ENCODE measurements at regions not wholly inside any gene's neighbourhood (a gene's known extent, or its start where the extent isn't known, plus 50 kb on each side); places are given as distances from the start of the nearest gene placed in this dataset.
A peak's percentile ranks its signal among the peaks of the same experiment; 100 is the strongest.

- no peaks in the 10 kb centered on the region for H3K79me2 ChIP-seq (ENCODE audit: control insufficient read depth, insufficient read depth, low read length)
- dilution Hi-C loops (cut with MboI; ENCODE audit: extremely low pct_ligation_motif_present, low sequenced_read_pairs) = no loop called here
- H3K36me3 ChIP-seq (ENCODE audit: control insufficient read depth in 2 of 2, extremely low read depth in 1 of 2, insufficient read depth in 2 of 2, low read length in 2 of 2) = no peaks in the 10 kb centered on the region
- H3K4me1 ChIP-seq (ENCODE audit: control insufficient read depth, extremely low read depth, insufficient read depth, low read length) = peaks cover 15% of the 10 kb centered on the region
- no peak for FAIRE-seq
- no peak overlapping the region for H3K9ac ChIP-seq (ENCODE audit: control insufficient read depth, extremely low read depth, insufficient read depth, low read length)
- no peak overlapping the region for H2AFZ ChIP-seq (ENCODE audit: control insufficient read depth, low read length)
- no peaks in the 10 kb centered on the region for H3K9me3 ChIP-seq (ENCODE audit: control insufficient read depth, low read depth, low read length)
- no peaks in the 10 kb centered on the region for H3K27me3 ChIP-seq (ENCODE audit: control insufficient read depth, extremely low read depth, insufficient read depth, low read length)
- H3K9me1 ChIP-seq (ENCODE audit: control insufficient read depth, extremely low read depth, insufficient read depth, low read length) = no peaks in the 10 kb centered on the region
- no peak overlapping the region for H3K4me3 ChIP-seq (ENCODE audit: control insufficient read depth in 2 of 3, extremely low read depth in 1 of 3, insufficient read depth in 2 of 3, low read depth in 1 of 3, low read length in 3 of 3)
- H3K4me2 ChIP-seq (ENCODE audit: control insufficient read depth, extremely low read depth, insufficient read depth, low read depth, low read length) = no peak overlapping the region
- H4K20me1 ChIP-seq (ENCODE audit: control insufficient read depth, extremely low read depth, insufficient read depth, low read length) = no peaks in the 10 kb centered on the region
- no peak overlapping the region for H3K27ac ChIP-seq (ENCODE audit: control insufficient read depth, insufficient read depth, low read length)
- TF ChIP-seq CTCF (optimal IDR thresholded peaks at IDR 0.05 in 1 of 3, IDR thresholded peaks at IDR 0.05 in 1 of 3, conservative IDR thresholded peaks at IDR 0.05 in 1 of 3; ENCODE audit: extremely low read depth in 1 of 3, insufficient read depth in 2 of 3, low read length in 3 of 3) (no peak), EZH2 (IDR thresholded peaks at IDR 0.05; ENCODE audit: low read length) (no peak)
- no peak for DNase-seq (ENCODE audit: low read depth, low spot score)
These were observed 59.8 kb upstream of the CPLX2 start for GRCh38 chr5:175811589-175811988.

DNA sequence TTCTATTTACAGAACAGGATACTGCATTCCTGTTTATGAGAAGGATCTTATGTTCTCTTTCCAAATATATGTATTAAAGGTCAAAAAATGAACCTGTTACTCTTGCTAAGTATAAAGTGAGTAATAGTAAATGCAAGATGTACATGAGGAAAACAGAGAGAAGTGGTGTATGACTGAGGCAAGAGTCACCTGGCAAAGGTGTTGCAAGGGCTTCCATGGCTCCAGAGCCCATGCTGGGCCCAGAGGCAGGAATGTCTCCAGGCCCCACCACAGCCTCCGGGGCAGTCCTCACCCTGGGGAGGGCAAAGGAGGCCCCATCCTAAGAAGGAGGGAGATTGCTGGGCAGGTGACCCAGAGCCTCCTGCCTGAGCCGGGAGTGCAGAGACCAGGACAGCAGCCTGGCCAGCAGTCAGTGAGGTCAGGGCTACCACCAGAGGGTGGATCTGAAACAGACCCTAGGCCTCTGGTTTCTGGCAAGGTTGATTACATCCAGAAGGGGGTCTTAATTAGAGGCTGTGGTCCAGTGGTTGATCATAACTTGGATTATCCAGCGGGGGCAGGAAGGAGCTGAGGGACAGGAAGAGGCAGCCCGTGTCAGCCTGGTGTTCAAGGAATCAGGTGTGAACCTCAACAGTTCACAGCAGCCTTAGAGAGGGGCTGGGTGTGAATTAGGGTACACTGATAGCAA, 57.3 kb upstream of the CPLX2 start:
- dilution Hi-C loops (cut with MboI; ENCODE audit: extremely low pct_ligation_motif_present, low sequenced_read_pairs) = no loop called here
- no peak overlapping the region for H3K4me3 ChIP-seq (ENCODE audit: control insufficient read depth in 2 of 3, extremely low read depth in 1 of 3, insufficient read depth in 2 of 3, low read depth in 1 of 3, low read length in 3 of 3)
- H2AFZ ChIP-seq (ENCODE audit: control insufficient read depth, low read length) = no peak overlapping the region
- no peaks in the 10 kb centered on the region for H4K20me1 ChIP-seq (ENCODE audit: control insufficient read depth, extremely low read depth, insufficient read depth, low read length)
- H3K4me1 ChIP-seq (ENCODE audit: control insufficient read depth, extremely low read depth, insufficient read depth, low read length) = peaks cover 15% of the 10 kb centered on the region
- no peaks in the 10 kb centered on the region for H3K9me3 ChIP-seq (ENCODE audit: control insufficient read depth, low read depth, low read length)
- peak overlapping the region; percentile 30 for H3K4me2 ChIP-seq (ENCODE audit: control insufficient read depth, extremely low read depth, insufficient read depth, low read depth, low read length)
- no peaks in the 10 kb centered on the region for H3K36me3 ChIP-seq (ENCODE audit: control insufficient read depth in 2 of 2, extremely low read depth in 1 of 2, insufficient read depth in 2 of 2, low read length in 2 of 2)
- H3K79me2 ChIP-seq (ENCODE audit: control insufficient read depth, insufficient read depth, low read length) = no peaks in the 10 kb centered on the region
- FAIRE-seq (peak; percentile 52), DNase-seq (ENCODE audit: low read depth, low spot score) (no peak)
- peak overlapping the region; percentile 30 for H3K27ac ChIP-seq (ENCODE audit: control insufficient read depth, insufficient read depth, low read length)
- H3K9ac ChIP-seq (ENCODE audit: control insufficient read depth, extremely low read depth, insufficient read depth, low read length) = peak overlapping the region; percentile 25
- H3K9me1 ChIP-seq (ENCODE audit: control insufficient read depth, extremely low read depth, insufficient read depth, low read length) = no peaks in the 10 kb centered on the region
- TF ChIP-seq EZH2 (IDR thresholded peaks at IDR 0.05; ENCODE audit: low read length) = no peak
- TF ChIP-seq CTCF (optimal IDR thresholded peaks at IDR 0.05 in 1 of 3, IDR thresholded peaks at IDR 0.05 in 1 of 3, conservative IDR thresholded peaks at IDR 0.05 in 1 of 3; ENCODE audit: extremely low read depth in 1 of 3, insufficient read depth in 2 of 3, low read length in 3 of 3) = no peak
- H3K27me3 ChIP-seq (ENCODE audit: control insufficient read depth, extremely low read depth, insufficient read depth, low read length) = no peaks in the 10 kb centered on the region
